MM.1S (cell line): ENCODE measurements at regions not wholly inside any gene's neighbourhood (a gene's known extent, or its start where the extent isn't known, plus 50 kb on each side); places are given as distances from the start of the nearest gene placed in this dataset.

Source experiments
- CTCF ChIP-seq: fragments of 300-600 bp; sonication (generic); IDR thresholded peaks from 2 replicates; pipeline ENCODE4 v1.5.1; 2016; ENCODE audit warnings: antibody characterized with exemption, low read length, mixed read lengths
- EZH2 ChIP-seq: fragments of 300-600 bp; sonication (generic); optimal IDR thresholded peaks from 2 replicates; pipeline ENCODE3; 2017; ENCODE audit warnings: low read depth, mild to moderate bottlenecking, antibody characterized with exemption, low read length, mixed read lengths
- EZH2phosphoT487 ChIP-seq: fragments of 300-600 bp; sonication (generic); IDR thresholded peaks from 2 replicates; pipeline ENCODE4 v1.6.1; 2018; ENCODE audit warnings: antibody characterized with exemption, low read length

GRCh38 chr3:174442302-174442682, 416.8 kb upstream of the NAALADL2 start:
- TF ChIP-seq EZH2 (no peak), CTCF (no peak), EZH2phosphoT487 (no peak)
